Tibial nerve (tissue), 4 donors: ENCODE measurements at regions not wholly inside any gene's neighbourhood (a gene's known extent, or its start where the extent isn't known, plus 50 kb on each side); places are given as distances from the start of the nearest gene placed in this dataset.

ENCODE experiments used
- EP300 ChIP-seq, 2 donors: sonication (generic); formaldehyde crosslinking; IDR thresholded peaks; one replicate each; pipeline ENCODE4 v1.6.1; 2017; ENCODE audit warnings: antibody characterized with exemption in 2 of 2, mild to moderate bottlenecking in 1 of 2
- POLR2A ChIP-seq, 2 donors: fragments of 450-650 bp; IDR thresholded peaks; one replicate each; pipeline ENCODE4 v1.6.1; 2017; ENCODE audit warnings: antibody characterized with exemption in 2 of 2, mild to moderate bottlenecking in 2 of 2, moderate library complexity in 2 of 2
- TF ChIP-seq, protein P1 (sequence below), 5 experiments: fragments of 200-600 bp in 3 of 5; fragments of 450-650 bp in 2 of 5; sonication (generic) in 3 of 5; IDR thresholded peaks; one replicate each; pipeline ENCODE4 v1.5.1; 2016 to 2019; ENCODE audit warnings: antibody characterized with exemption in 5 of 5, mild to moderate bottlenecking in 3 of 5, moderate library complexity in 2 of 5

DNA sequence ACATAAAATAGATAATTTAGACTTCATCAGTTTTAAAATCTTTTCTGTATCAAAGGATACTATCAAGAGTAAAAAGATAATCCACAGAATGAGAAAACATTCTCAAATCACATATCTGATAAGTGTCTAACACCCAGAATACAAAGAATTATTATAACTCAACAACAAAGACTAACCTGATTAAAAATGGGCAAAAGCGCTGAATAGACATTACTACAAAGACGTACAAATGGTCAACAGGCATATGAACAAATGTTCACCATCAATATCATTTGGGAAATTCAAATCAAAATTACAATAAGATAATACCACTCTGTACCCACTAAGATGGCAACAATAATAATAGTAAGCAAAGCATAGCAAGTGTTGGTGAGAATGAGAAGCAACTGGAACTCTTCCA lies 503.8 kb downstream of the CDH26 start:
- TF ChIP-seq POLR2A (IDR thresholded peaks at IDR 0.05) (no peak), EP300 (IDR thresholded peaks at IDR 0.05) (no peak)
- TF ChIP-seq, protein P1, sequence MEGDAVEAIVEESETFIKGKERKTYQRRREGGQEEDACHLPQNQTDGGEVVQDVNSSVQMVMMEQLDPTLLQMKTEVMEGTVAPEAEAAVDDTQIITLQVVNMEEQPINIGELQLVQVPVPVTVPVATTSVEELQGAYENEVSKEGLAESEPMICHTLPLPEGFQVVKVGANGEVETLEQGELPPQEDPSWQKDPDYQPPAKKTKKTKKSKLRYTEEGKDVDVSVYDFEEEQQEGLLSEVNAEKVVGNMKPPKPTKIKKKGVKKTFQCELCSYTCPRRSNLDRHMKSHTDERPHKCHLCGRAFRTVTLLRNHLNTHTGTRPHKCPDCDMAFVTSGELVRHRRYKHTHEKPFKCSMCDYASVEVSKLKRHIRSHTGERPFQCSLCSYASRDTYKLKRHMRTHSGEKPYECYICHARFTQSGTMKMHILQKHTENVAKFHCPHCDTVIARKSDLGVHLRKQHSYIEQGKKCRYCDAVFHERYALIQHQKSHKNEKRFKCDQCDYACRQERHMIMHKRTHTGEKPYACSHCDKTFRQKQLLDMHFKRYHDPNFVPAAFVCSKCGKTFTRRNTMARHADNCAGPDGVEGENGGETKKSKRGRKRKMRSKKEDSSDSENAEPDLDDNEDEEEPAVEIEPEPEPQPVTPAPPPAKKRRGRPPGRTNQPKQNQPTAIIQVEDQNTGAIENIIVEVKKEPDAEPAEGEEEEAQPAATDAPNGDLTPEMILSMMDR (IDR thresholded peaks at IDR 0.05): no peak
